Smooth muscle cell (in vitro differentiated cells): ENCODE measurements at regions not wholly inside any gene's neighbourhood (a gene's known extent, or its start where the extent isn't known, plus 50 kb on each side); places are given as distances from the start of the nearest gene placed in this dataset.

Experiments
- DNase-seq: peaks from one replicate; lab custom pipeline; 2025; ENCODE audit not compliant: unreplicated experiment; lab: John Stamatoyannopoulos, UW
- H2AFZ ChIP-seq: fragments of 200-600 bp; sonication (generic); 2 replicates; pipeline ENCODE4 v1.6.0; 2016; ENCODE audit warnings: antibody characterized with exemption, low read depth, mild to moderate bottlenecking
- H3F3A ChIP-seq: fragments of 200-600 bp; sonication (generic); 2 replicates; pipeline ENCODE4 v1.6.0; 2017; ENCODE audit warnings: antibody characterized with exemption, low read depth
- H3K27ac ChIP-seq: fragments of 200-600 bp; sonication (generic); 2 replicates; pipeline ENCODE4 v1.5.1; 2016; ENCODE audit warnings: low read depth, mild to moderate bottlenecking
- H3K27me3 ChIP-seq: fragments of 200-600 bp; sonication (generic); 2 replicates; pipeline ENCODE4 v1.6.1; 2016; ENCODE audit warnings: low read depth, mild to moderate bottlenecking
- H3K36me3 ChIP-seq: fragments of 200-600 bp; sonication (generic); 2 replicates; pipeline ENCODE4 v1.5.1; 2016; ENCODE audit warnings: low read depth
- H3K4me1 ChIP-seq: fragments of 200-600 bp; sonication (generic); 2 replicates; pipeline ENCODE4 v1.5.1; 2016; ENCODE audit warnings: low read depth
- H3K4me2 ChIP-seq: fragments of 200-600 bp; sonication (generic); 2 replicates; pipeline ENCODE4 v1.6.0; 2016; ENCODE audit warnings: mild to moderate bottlenecking
- H3K4me3 ChIP-seq: fragments of 200-600 bp; sonication (generic); 2 replicates; pipeline ENCODE4 v1.5.1; 2016; ENCODE audit warnings: mild to moderate bottlenecking
- H3K79me2 ChIP-seq: fragments of 200-600 bp; sonication (generic); 2 replicates; pipeline ENCODE4 v1.6.0; 2016; ENCODE audit warnings: low read depth, mild to moderate bottlenecking
- H3K9ac ChIP-seq: fragments of 200-600 bp; sonication (generic); 2 replicates; pipeline ENCODE4 v1.6.0; 2016; ENCODE audit warnings: low read depth
- H3K9me3 ChIP-seq: fragments of 200-600 bp; sonication (generic); replicated peaks from 2 replicates; pipeline ENCODE4 v1.5.1; 2016; ENCODE audit warnings: low read depth
- H4K20me1 ChIP-seq: fragments of 200-600 bp; sonication (generic); 2 replicates; pipeline ENCODE4 v1.6.0; 2016; ENCODE audit warnings: low read depth
- WGBS: methylation state at CpG from one replicate; pipeline ENCODE4 v1.1.7; 2016; ENCODE audit warnings: low lambda C conversion rate; 5-methylcytosine and 5-hydroxymethylcytosine counted together
- TF ChIP-seq, protein P1 (sequence below): fragments of 200-600 bp; sonication (generic); IDR thresholded peaks from 2 replicates; pipeline ENCODE4 v1.5.1; 2017; ENCODE audit warnings: borderline replicate concordance, mild to moderate bottlenecking, antibody characterized with exemption; ENCODE audit not compliant: insufficient read depth, poor library complexity, severe bottlenecking

DNA sequence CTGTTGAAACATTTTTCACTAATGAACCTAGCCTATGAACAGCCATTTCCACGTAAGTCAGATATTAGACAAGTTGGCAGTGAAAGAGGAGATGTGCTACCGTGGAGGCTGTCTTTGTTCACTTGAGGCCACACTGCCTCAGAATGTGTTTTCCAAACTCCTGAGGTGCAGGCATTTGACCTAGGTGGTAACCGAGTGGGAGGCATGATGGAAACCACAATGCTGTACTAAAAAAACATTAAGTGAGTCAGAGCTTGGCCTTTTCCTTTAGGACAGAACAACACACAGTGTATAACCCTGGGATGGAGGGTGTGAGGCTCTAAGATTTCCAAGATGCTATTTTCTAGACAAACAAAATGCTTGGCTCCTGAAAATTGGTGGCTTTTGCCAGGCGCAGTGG is 406.3 kb downstream of the SOX2 start:
- TF ChIP-seq, protein P1, sequence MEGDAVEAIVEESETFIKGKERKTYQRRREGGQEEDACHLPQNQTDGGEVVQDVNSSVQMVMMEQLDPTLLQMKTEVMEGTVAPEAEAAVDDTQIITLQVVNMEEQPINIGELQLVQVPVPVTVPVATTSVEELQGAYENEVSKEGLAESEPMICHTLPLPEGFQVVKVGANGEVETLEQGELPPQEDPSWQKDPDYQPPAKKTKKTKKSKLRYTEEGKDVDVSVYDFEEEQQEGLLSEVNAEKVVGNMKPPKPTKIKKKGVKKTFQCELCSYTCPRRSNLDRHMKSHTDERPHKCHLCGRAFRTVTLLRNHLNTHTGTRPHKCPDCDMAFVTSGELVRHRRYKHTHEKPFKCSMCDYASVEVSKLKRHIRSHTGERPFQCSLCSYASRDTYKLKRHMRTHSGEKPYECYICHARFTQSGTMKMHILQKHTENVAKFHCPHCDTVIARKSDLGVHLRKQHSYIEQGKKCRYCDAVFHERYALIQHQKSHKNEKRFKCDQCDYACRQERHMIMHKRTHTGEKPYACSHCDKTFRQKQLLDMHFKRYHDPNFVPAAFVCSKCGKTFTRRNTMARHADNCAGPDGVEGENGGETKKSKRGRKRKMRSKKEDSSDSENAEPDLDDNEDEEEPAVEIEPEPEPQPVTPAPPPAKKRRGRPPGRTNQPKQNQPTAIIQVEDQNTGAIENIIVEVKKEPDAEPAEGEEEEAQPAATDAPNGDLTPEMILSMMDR = no peak
- no peaks in the 10 kb centered on the region for H3K36me3 ChIP-seq
- no peaks in the 10 kb centered on the region for H3K79me2 ChIP-seq
- H3K4me1 ChIP-seq = peaks cover 21% of the 10 kb centered on the region
- H4K20me1 ChIP-seq = no peaks in the 10 kb centered on the region
- no peaks in the 10 kb centered on the region for H3K9me3 ChIP-seq
- DNase-seq = no peak
- no peak overlapping the region for H3K4me3 ChIP-seq
- no peak overlapping the region for H3K9ac ChIP-seq
- no peak overlapping the region for H3K4me2 ChIP-seq
- WGBS = 72% methylated on average over 4 of the region's 4 CpGs
- H3K27me3 ChIP-seq = peaks cover 4% of the 10 kb centered on the region
- H2AFZ ChIP-seq = no peak overlapping the region
- H3F3A ChIP-seq = no peaks in the 10 kb centered on the region
- no peak overlapping the region for H3K27ac ChIP-seq

DNA sequence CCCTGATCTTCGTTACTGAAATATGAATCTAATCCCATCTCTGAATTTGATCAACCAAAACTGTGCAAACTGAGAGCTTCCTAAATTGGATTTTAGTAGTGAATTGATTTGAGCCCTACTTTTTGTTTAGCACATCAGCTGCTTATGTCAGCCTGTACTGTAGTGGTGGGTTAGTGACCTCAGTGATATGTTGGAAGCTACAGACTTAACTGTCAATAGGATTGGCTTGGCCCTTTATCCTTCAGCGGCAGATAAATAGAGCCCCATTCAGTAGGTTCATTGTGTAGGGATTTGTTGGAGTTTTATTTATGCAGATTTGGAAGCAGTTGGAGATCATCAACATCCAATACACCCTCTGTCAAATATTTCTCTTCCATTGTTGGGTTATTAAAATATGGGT is 409.7 kb downstream of the SOX2 start:
- Histone ChIP-seq H3K9ac (no peak overlapping the region), H3K27me3 (peaks cover 5% of the 10 kb centered on the region), H3F3A (no peaks in the 10 kb centered on the region), H3K36me3 (no peaks in the 10 kb centered on the region), H3K79me2 (no peaks in the 10 kb centered on the region), H3K4me2 (no peak overlapping the region), H3K9me3 (no peaks in the 10 kb centered on the region), H3K4me3 (no peak overlapping the region), H2AFZ (no peak overlapping the region), H3K4me1 (peaks cover 21% of the 10 kb centered on the region), H4K20me1 (no peaks in the 10 kb centered on the region), H3K27ac (no peak overlapping the region)
- DNase-seq = no peak
- TF ChIP-seq, protein P1 = no peak
- WGBS = 72% methylated on average over 2 of the region's 2 CpGs

DNA sequence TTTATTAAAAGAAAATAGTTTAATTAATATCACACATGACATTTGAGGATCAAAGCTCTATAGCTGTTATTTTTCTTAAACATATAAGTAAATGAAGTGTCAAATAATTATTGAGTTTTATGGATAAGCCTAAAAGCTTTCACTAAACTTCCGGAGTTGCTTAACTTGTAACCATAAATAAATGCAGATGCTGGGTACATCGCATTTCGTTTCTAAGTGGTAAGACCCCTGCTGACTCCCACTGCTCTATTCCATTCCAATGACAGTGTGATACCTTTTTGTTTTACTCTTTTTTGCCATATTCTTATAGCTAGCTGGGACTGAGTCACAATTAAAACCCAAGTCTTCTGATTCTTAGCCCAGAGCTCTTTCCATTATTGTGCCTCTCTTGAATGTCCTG is 411.1 kb downstream of the SOX2 start:
- Histone ChIP-seq H3K4me2 (no peak overlapping the region), H3K27me3 (peaks cover 12% of the 10 kb centered on the region), H3K9me3 (no peaks in the 10 kb centered on the region), H3K36me3 (no peaks in the 10 kb centered on the region), H2AFZ (no peak overlapping the region), H4K20me1 (no peaks in the 10 kb centered on the region), H3K4me3 (no peak overlapping the region), H3F3A (no peaks in the 10 kb centered on the region), H3K27ac (no peak overlapping the region), H3K79me2 (no peaks in the 10 kb centered on the region), H3K9ac (no peak overlapping the region), H3K4me1 (peaks cover 21% of the 10 kb centered on the region)
- 60% methylated on average over 3 of the region's 3 CpGs for WGBS
- DNase-seq = no peak
- TF ChIP-seq, protein P1 = no peak

DNA sequence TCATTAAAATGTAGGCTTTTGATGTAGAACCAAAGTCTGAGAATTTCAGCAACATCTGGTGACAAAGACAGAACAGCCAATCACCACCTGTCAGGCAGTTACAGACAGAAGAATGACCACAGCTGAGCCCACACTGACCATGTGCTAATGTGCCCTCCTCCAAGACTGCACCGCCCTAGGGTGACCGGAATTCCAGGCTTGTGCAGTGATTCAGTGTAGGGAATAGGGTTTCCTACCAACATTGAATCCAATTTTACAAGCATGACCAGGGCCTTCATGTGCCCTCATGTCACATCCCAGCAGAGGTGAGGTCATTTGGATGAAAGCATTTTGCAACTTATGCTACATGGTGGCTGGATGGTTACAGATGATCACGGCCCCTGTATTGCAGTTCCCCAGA is 412.5 kb downstream of the SOX2 start:
- Histone ChIP-seq H2AFZ (no peak overlapping the region), H3K4me2 (no peak overlapping the region), H3K9me3 (no peaks in the 10 kb centered on the region), H3F3A (no peaks in the 10 kb centered on the region), H3K79me2 (no peaks in the 10 kb centered on the region), H3K27ac (no peak overlapping the region), H3K9ac (no peak overlapping the region), H4K20me1 (no peaks in the 10 kb centered on the region), H3K4me1 (peaks cover 21% of the 10 kb centered on the region), H3K36me3 (no peaks in the 10 kb centered on the region), H3K4me3 (no peak overlapping the region), H3K27me3 (peaks cover 13% of the 10 kb centered on the region)
- TF ChIP-seq, protein P1 = no peak
- DNase-seq = no peak
- 96% methylated on average over 3 of the region's 3 CpGs for WGBS
